Caco-2 (cell line): ENCODE measurements at regions not wholly inside any gene's neighbourhood (a gene's known extent, or its start where the extent isn't known, plus 50 kb on each side); places are given as distances from the start of the nearest gene placed in this dataset.

Experiments
- BruUV-seq: library from RNA; stranded (reverse); fragments of 400-500 nt; replicated peaks from 2 replicates; lab custom pipeline; 2021; lab: Mats Ljungman, UMichigan
- CTCF ChIA-PET: fragments of 300-600 bp; sonication (Branson Sonifier 250); formaldehyde crosslinking; loops from one replicate; lab custom pipeline; 2022; ENCODE audit warnings: antibody characterized with exemption; lab: Charles Lee
- POLR2A ChIA-PET: fragments of 300-600 bp; sonication (Branson Sonifier 250); formaldehyde crosslinking; loops from one replicate; lab custom pipeline; 2022; ENCODE audit warnings: antibody characterized with exemption; lab: Charles Lee
- DNase-seq, 2 experiments: peaks; one replicate each; pipeline versions ENCODE4 v3.0.0 to v3.0.0-alpha.2; 2020 to 2022
- H3K27me3 ChIP-seq: replicated peaks from 2 replicates; pipeline ENCODE4 v1.6.0; 2011; ENCODE audit warnings: low read length; ENCODE audit not compliant: control insufficient read depth, insufficient read depth
- H3K36me3 ChIP-seq: 2 replicates; pipeline ENCODE4 v1.5.1; 2011; ENCODE audit warnings: low read length; ENCODE audit not compliant: control insufficient read depth, insufficient read depth
- H3K4me1 ChIP-seq: fragments of 250-450 bp; sonication (Bioruptor Pico); 2 replicates; pipeline ENCODE4 v1.5.1; 2020; ENCODE audit warnings: mild to moderate bottlenecking
- H3K4me3 ChIP-seq: 2 replicates; pipeline ENCODE4 v1.5.1; 2011; ENCODE audit warnings: low read depth, mild to moderate bottlenecking, control low read depth, low read length
- H3K9me3 ChIP-seq: fragments of 250-450 bp; sonication (Bioruptor Pico); 2 replicates; pipeline ENCODE4 v1.5.1; 2020; ENCODE audit warnings: mild to moderate bottlenecking, moderate library complexity
- H3K27ac Mint-ChIP-seq: one replicate; pipeline ENCODE4 v1.8.0; 2022; ENCODE audit warnings: mixed read lengths; ENCODE audit not compliant: unreplicated experiment
- H3K27me3 Mint-ChIP-seq: one replicate; pipeline ENCODE4 v1.8.0; 2022; ENCODE audit warnings: mixed read lengths; ENCODE audit not compliant: insufficient read depth, unreplicated experiment
- H3K36me3 Mint-ChIP-seq: one replicate; pipeline ENCODE4 v1.8.0; 2022; ENCODE audit warnings: mild to moderate bottlenecking, mixed read lengths; ENCODE audit not compliant: insufficient read depth, unreplicated experiment
- H3K4me1 Mint-ChIP-seq: one replicate; pipeline ENCODE4 v1.8.0; 2022; ENCODE audit warnings: low read depth, mixed read lengths; ENCODE audit not compliant: unreplicated experiment
- H3K4me3 Mint-ChIP-seq: one replicate; pipeline ENCODE4 v1.8.0; 2022; ENCODE audit warnings: mild to moderate bottlenecking, moderate library complexity, mixed read lengths; ENCODE audit not compliant: unreplicated experiment
- H3K9me3 Mint-ChIP-seq: one replicate; pipeline ENCODE4 v1.8.0; 2022; ENCODE audit warnings: mixed read lengths; ENCODE audit not compliant: unreplicated experiment
- CTCF ChIP-seq, 2 experiments: fragments of 200-600 bp in 1 of 2; IDR thresholded peaks; 1 replicate in 1 of 2; 2 replicates in 1 of 2; pipeline versions ENCODE4 v1.5.1 to v1.8.0; 2011 to 2022; ENCODE audit warnings: antibody characterized with exemption in 1 of 2, control low read depth in 1 of 2, inconsistent platforms in 1 of 2, low read depth in 1 of 2, low read length in 1 of 2, mild to moderate bottlenecking in 1 of 2, moderate library complexity in 1 of 2; ENCODE audit not compliant: insufficient read depth in 1 of 2, severe bottlenecking in 1 of 2, unreplicated experiment in 1 of 2
- intact Hi-C: fragments of 100-400 bp; cut with micrococcal nuclease; formaldehyde crosslinking; loops from one replicate; pipeline ENCODE4 v1.10.0; 2022; ENCODE audit not compliant: unreplicated experiment

GRCh38 chr12:115319446-115320040 is 635.6 kb upstream of the TBX3 start:
- H3K4me3 ChIP-seq, result no peak overlapping the region
- CTCF ChIA-PET, result no interaction called here
- no peak for DNase-seq
- intact Hi-C loops, result loop anchor here (2.0 kb wide), 1 partner anchor 55 kb away; no protein-coding TSS in a partner anchor
- H3K9me3 ChIP-seq, result no peaks in the 10 kb centered on the region
- no peaks in the 10 kb centered on the region for H3K27me3 Mint-ChIP-seq
- no peak for TF ChIP-seq CTCF (IDR thresholded peaks at IDR 0.05; ENCODE audit: insufficient read depth in 1 of 2, low read depth in 1 of 2, low read length in 1 of 2, severe bottlenecking in 1 of 2, unreplicated experiment in 1 of 2)
- H3K27me3 ChIP-seq, result no peaks in the 10 kb centered on the region
- BruUV-seq, result no TSS peak
- no peaks in the 10 kb centered on the region; the same call in none of the 2 replicates for H3K4me1 ChIP-seq
- H3K9me3 Mint-ChIP-seq, result peaks cover 1% of the 10 kb centered on the region
- H3K36me3 Mint-ChIP-seq, result no peaks in the 10 kb centered on the region
- POLR2A ChIA-PET, result no interaction called here
- no peaks in the 10 kb centered on the region for H3K4me1 Mint-ChIP-seq
- H3K4me3 Mint-ChIP-seq, result no peak overlapping the region
- H3K27ac Mint-ChIP-seq, result no peak overlapping the region
- H3K36me3 ChIP-seq, result no peaks in the 10 kb centered on the region

GRCh38 chr12:115313929-115314328 is 630.0 kb upstream of the TBX3 start:
- intact Hi-C loops, result no loop called here
- peaks cover 11% of the 10 kb centered on the region for H3K9me3 Mint-ChIP-seq
- DNase-seq, result peak; percentile 39 to 47
- ChIA-PET CTCF (no interaction called here), POLR2A (no interaction called here)
- TF ChIP-seq CTCF (IDR thresholded peaks at IDR 0.05; ENCODE audit: insufficient read depth in 1 of 2, low read depth in 1 of 2, low read length in 1 of 2, severe bottlenecking in 1 of 2, unreplicated experiment in 1 of 2), result no peak
- H3K27me3 ChIP-seq, result no peaks in the 10 kb centered on the region
- H3K4me3 Mint-ChIP-seq, result no peak overlapping the region
- H3K4me1 Mint-ChIP-seq, result peaks cover 8% of the 10 kb centered on the region
- no TSS peak for BruUV-seq
- H3K27ac Mint-ChIP-seq, result peak overlapping the region; percentile 4
- no peak overlapping the region for H3K4me3 ChIP-seq
- H3K36me3 Mint-ChIP-seq, result no peaks in the 10 kb centered on the region
- no peaks in the 10 kb centered on the region for H3K27me3 Mint-ChIP-seq
- no peaks in the 10 kb centered on the region for H3K36me3 ChIP-seq
- H3K4me1 ChIP-seq, result peaks cover 9% of the 10 kb centered on the region
- H3K9me3 ChIP-seq, result no peaks in the 10 kb centered on the region

GRCh38 chr12:115312901-115313300 is 628.9 kb upstream of the TBX3 start:
- peaks cover 11% of the 10 kb centered on the region for H3K9me3 Mint-ChIP-seq
- no peak overlapping the region for H3K4me3 ChIP-seq
- no peaks in the 10 kb centered on the region for H3K27me3 ChIP-seq
- H3K36me3 Mint-ChIP-seq, result no peaks in the 10 kb centered on the region
- H3K4me1 Mint-ChIP-seq, result peaks cover 8% of the 10 kb centered on the region
- no peak for TF ChIP-seq CTCF (IDR thresholded peaks at IDR 0.05; ENCODE audit: insufficient read depth in 1 of 2, low read depth in 1 of 2, low read length in 1 of 2, severe bottlenecking in 1 of 2, unreplicated experiment in 1 of 2)
- no peak overlapping the region for H3K4me3 Mint-ChIP-seq
- POLR2A ChIA-PET, result no interaction called here
- no peaks in the 10 kb centered on the region for H3K36me3 ChIP-seq
- no peaks in the 10 kb centered on the region for H3K9me3 ChIP-seq
- no peak for DNase-seq
- CTCF ChIA-PET, result no interaction called here
- no TSS peak for BruUV-seq
- intact Hi-C loops, result no loop called here
- H3K4me1 ChIP-seq, result peaks cover 9% of the 10 kb centered on the region
- H3K27me3 Mint-ChIP-seq, result peaks cover 3% of the 10 kb centered on the region
- H3K27ac Mint-ChIP-seq, result no peak overlapping the region
